ENCODE measurements at regions not wholly inside any gene's neighbourhood (a gene's known extent, or its start where the extent isn't known, plus 50 kb on each side); places are given as distances from the start of the nearest gene placed in this dataset.

- TF ChIP-seq POLR2AphosphoS5 (IDR thresholded peaks at IDR 0.05): no peak
- no peak for TF ChIP-seq POLR2A (IDR thresholded peaks at IDR 0.05)
- TF ChIP-seq CTCF (IDR thresholded peaks at IDR 0.05): no peak
Observed at GRCh38 chr14:34180434-34180833, 229.6 kb upstream of the EGLN3 start.
